GM12892 (cell line): ENCODE measurements at regions not wholly inside any gene's neighbourhood (a gene's known extent, or its start where the extent isn't known, plus 50 kb on each side); places are given as distances from the start of the nearest gene placed in this dataset.

Experiments
- POLR2A ChIP-seq: IDR thresholded peaks from 2 replicates; pipeline ENCODE4 v1.6.1; 2011; ENCODE audit warnings: low read depth, low read length, control low read depth
- TAF1 ChIP-seq: IDR thresholded peaks from 2 replicates; pipeline ENCODE4 v1.6.1; 2011; ENCODE audit warnings: low read depth, mild to moderate bottlenecking, control low read depth, low read length, borderline replicate concordance

- TF ChIP-seq POLR2A (no peak), TAF1 (no peak)
Observed at GRCh38 chr2:80926168-80926567, 621.6 kb upstream of the LRRTM1 start.
